ENCODE measurements at regions not wholly inside any gene's neighbourhood (a gene's known extent, or its start where the extent isn't known, plus 50 kb on each side); places are given as distances from the start of the nearest gene placed in this dataset.

- peak; percentile 38 for DNase-seq
These were observed 738.8 kb downstream of the PTPRU start for GRCh38 chr1:29975036-29975694.

- no peak for DNase-seq
These were observed 738.0 kb downstream of the PTPRU start for GRCh38 chr1:29974316-29974724.

GRCh38 chr1:29973406-29973805 lies 737.1 kb downstream of the PTPRU start:
- no peak for DNase-seq

- DNase-seq: no peak
These were observed 736.2 kb downstream of the PTPRU start for GRCh38 chr1:29972421-29973053.

GRCh38 chr1:29971703-29972102 lies 735.4 kb downstream of the PTPRU start:
- DNase-seq: no peak

GRCh38 chr1:29970747-29971325 lies 734.5 kb downstream of the PTPRU start:
- DNase-seq: no peak

- no peak for DNase-seq
These were observed 733.3 kb downstream of the PTPRU start for GRCh38 chr1:29969576-29969975.

- DNase-seq: no peak
These were observed 730.9 kb downstream of the PTPRU start for GRCh38 chr1:29967261-29967660.

GRCh38 chr1:29966526-29967045 lies 730.3 kb downstream of the PTPRU start:
- DNase-seq: no peak

- no peak for DNase-seq
These were observed 728.6 kb downstream of the PTPRU start for GRCh38 chr1:29964718-29965533.

GRCh38 chr1:29963946-29964345 lies 727.6 kb downstream of the PTPRU start:
- no peak for DNase-seq

GRCh38 chr1:29962831-29963247 lies 726.5 kb downstream of the PTPRU start:
- no peak for DNase-seq

GRCh38 chr1:29962336-29962735 lies 726.0 kb downstream of the PTPRU start:
- DNase-seq: no peak

- DNase-seq: no peak
These were observed 725.2 kb downstream of the PTPRU start for GRCh38 chr1:29961293-29962059.

- DNase-seq: no peak
These were observed 724.6 kb downstream of the PTPRU start for GRCh38 chr1:29960876-29961275.

- no peak for DNase-seq
These were observed 723.9 kb downstream of the PTPRU start for GRCh38 chr1:29960156-29960755.

GRCh38 chr1:29959356-29959755 lies 723.0 kb downstream of the PTPRU start:
- DNase-seq: no peak

GRCh38 chr1:29958271-29958670 lies 721.9 kb downstream of the PTPRU start:
- DNase-seq: no peak

- DNase-seq: no peak
These were observed 720.2 kb downstream of the PTPRU start for GRCh38 chr1:29956349-29957030.

- DNase-seq: no peak
These were observed 718.3 kb downstream of the PTPRU start for GRCh38 chr1:29954591-29954990.

- no peak for DNase-seq
These were observed 717.6 kb downstream of the PTPRU start for GRCh38 chr1:29953961-29954360.

All from hematopoietic multipotent progenitor cell treated with erythropoietin and hydrocortisone succinate and interleukin-3 and kit ligand, for 4 days (in vitro differentiated cells).